ENCODE measurements at regions not wholly inside any gene's neighbourhood (a gene's known extent, or its start where the extent isn't known, plus 50 kb on each side); places are given as distances from the start of the nearest gene placed in this dataset.

DNA sequence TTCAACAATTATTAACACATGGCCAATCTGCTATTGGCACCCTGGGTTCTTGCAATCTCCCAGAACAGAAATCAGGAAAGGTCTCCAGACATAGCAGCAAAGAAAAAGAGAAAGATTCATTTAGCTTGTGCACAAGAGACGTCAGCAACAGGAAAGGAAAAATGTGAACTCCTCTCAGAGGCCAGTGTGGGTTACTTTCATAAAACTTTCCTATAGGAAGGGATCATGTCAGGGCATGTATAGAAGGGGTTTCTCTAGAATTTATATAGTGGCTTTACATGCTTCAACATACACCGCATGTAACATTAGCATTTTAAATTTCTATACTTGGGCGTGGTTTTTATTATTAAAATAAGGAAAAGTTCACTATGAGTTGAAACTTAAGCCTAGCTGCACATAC is 725.1 kb downstream of the SORCS1 start:
- H3K27ac ChIP-seq (ENCODE audit: low read depth), result no peak overlapping the region
- no peak for ATAC-seq
- no peak overlapping the region for H2AFZ ChIP-seq

More for the DNA sequence above, 725.1 kb downstream of the SORCS1 start:
- H3K79me2 ChIP-seq (replicated peaks; ENCODE audit: insufficient read depth), result no peaks in the 10 kb centered on the region
- no peak for DNase-seq (ENCODE audit: low spot score)
- no peaks in the 10 kb centered on the region for H3K9me2 ChIP-seq (ENCODE audit: insufficient read depth)
- no peak for TF ChIP-seq ZNF114 (CRISPR knock-in tag; IDR thresholded peaks at IDR 0.05)
- no peak for TF ChIP-seq ZNF331 (CRISPR knock-in tag; IDR thresholded peaks at IDR 0.05; ENCODE audit: low read depth)
- TF ChIP-seq, protein P1, sequence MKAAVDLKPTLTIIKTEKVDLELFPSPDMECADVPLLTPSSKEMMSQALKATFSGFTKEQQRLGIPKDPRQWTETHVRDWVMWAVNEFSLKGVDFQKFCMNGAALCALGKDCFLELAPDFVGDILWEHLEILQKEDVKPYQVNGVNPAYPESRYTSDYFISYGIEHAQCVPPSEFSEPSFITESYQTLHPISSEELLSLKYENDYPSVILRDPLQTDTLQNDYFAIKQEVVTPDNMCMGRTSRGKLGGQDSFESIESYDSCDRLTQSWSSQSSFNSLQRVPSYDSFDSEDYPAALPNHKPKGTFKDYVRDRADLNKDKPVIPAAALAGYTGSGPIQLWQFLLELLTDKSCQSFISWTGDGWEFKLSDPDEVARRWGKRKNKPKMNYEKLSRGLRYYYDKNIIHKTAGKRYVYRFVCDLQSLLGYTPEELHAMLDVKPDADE (IDR thresholded peaks at IDR 0.05), result no peak
- no peak for TF ChIP-seq NANOG (IDR thresholded peaks at IDR 0.05; ENCODE audit: borderline replicate concordance)
- no peak for TF ChIP-seq JUNB (IDR thresholded peaks at IDR 0.05; ENCODE audit: unreplicated experiment)
- TF ChIP-seq CREB1 (CRISPR knock-in tag; IDR thresholded peaks at IDR 0.05; ENCODE audit: low read depth), result no peak
- TF ChIP-seq POLR2AphosphoS5 (IDR thresholded peaks at IDR 0.05; ENCODE audit: low read depth), result no peak
- TF ChIP-seq, protein P2, sequence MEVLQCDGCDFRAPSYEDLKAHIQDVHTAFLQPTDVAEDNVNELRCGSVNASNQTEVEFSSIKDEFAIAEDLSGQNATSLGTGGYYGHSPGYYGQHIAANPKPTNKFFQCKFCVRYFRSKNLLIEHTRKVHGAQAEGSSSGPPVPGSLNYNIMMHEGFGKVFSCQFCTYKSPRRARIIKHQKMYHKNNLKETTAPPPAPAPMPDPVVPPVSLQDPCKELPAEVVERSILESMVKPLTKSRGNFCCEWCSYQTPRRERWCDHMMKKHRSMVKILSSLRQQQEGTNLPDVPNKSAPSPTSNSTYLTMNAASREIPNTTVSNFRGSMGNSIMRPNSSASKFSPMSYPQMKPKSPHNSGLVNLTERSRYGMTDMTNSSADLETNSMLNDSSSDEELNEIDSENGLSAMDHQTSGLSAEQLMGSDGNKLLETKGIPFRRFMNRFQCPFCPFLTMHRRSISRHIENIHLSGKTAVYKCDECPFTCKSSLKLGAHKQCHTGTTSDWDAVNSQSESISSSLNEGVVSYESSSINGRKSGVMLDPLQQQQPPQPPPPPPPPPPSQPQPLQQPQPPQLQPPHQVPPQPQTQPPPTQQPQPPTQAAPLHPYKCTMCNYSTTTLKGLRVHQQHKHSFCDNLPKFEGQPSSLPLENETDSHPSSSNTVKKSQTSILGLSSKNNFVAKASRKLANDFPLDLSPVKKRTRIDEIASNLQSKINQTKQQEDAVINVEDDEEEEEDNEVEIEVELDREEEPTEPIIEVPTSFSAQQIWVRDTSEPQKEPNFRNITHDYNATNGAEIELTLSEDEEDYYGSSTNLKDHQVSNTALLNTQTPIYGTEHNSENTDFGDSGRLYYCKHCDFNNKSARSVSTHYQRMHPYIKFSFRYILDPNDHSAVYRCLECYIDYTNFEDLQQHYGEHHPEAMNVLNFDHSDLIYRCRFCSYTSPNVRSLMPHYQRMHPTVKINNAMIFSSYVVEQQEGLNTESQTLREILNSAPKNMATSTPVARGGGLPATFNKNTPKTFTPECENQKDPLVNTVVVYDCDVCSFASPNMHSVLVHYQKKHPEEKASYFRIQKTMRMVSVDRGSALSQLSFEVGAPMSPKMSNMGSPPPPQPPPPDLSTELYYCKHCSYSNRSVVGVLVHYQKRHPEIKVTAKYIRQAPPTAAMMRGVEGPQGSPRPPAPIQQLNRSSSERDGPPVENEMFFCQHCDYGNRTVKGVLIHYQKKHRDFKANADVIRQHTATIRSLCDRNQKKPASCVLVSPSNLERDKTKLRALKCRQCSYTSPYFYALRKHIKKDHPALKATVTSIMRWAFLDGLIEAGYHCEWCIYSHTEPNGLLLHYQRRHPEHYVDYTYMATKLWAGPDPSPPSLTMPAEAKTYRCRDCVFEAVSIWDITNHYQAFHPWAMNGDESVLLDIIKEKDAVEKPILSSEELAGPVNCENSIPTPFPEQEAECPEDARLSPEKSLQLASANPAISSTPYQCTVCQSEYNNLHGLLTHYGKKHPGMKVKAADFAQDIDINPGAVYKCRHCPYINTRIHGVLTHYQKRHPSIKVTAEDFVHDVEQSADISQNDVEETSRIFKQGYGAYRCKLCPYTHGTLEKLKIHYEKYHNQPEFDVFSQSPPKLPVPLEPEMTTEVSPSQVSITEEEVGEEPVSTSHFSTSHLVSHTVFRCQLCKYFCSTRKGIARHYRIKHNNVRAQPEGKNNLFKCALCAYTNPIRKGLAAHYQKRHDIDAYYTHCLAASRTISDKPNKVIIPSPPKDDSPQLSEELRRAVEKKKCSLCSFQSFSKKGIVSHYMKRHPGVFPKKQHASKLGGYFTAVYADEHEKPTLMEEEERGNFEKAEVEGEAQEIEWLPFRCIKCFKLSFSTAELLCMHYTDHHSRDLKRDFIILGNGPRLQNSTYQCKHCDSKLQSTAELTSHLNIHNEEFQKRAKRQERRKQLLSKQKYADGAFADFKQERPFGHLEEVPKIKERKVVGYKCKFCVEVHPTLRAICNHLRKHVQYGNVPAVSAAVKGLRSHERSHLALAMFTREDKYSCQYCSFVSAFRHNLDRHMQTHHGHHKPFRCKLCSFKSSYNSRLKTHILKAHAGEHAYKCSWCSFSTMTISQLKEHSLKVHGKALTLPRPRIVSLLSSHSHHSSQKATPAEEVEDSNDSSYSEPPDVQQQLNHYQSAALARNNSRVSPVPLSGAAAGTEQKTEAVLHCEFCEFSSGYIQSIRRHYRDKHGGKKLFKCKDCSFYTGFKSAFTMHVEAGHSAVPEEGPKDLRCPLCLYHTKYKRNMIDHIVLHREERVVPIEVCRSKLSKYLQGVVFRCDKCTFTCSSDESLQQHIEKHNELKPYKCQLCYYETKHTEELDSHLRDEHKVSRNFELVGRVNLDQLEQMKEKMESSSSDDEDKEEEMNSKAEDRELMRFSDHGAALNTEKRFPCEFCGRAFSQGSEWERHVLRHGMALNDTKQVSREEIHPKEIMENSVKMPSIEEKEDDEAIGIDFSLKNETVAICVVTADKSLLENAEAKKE (CRISPR knock-in tag; IDR thresholded peaks at IDR 0.05), result no peak
- TF ChIP-seq, protein P3, sequence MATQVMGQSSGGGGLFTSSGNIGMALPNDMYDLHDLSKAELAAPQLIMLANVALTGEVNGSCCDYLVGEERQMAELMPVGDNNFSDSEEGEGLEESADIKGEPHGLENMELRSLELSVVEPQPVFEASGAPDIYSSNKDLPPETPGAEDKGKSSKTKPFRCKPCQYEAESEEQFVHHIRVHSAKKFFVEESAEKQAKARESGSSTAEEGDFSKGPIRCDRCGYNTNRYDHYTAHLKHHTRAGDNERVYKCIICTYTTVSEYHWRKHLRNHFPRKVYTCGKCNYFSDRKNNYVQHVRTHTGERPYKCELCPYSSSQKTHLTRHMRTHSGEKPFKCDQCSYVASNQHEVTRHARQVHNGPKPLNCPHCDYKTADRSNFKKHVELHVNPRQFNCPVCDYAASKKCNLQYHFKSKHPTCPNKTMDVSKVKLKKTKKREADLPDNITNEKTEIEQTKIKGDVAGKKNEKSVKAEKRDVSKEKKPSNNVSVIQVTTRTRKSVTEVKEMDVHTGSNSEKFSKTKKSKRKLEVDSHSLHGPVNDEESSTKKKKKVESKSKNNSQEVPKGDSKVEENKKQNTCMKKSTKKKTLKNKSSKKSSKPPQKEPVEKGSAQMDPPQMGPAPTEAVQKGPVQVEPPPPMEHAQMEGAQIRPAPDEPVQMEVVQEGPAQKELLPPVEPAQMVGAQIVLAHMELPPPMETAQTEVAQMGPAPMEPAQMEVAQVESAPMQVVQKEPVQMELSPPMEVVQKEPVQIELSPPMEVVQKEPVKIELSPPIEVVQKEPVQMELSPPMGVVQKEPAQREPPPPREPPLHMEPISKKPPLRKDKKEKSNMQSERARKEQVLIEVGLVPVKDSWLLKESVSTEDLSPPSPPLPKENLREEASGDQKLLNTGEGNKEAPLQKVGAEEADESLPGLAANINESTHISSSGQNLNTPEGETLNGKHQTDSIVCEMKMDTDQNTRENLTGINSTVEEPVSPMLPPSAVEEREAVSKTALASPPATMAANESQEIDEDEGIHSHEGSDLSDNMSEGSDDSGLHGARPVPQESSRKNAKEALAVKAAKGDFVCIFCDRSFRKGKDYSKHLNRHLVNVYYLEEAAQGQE (IDR thresholded peaks at IDR 0.05; ENCODE audit: unreplicated experiment), result no peak
- Mint-ChIP-seq H3K36me3 (ENCODE audit: low read depth) (no peaks in the 10 kb centered on the region), H3K4me3 (no peak overlapping the region), H3K4me1 (no peaks in the 10 kb centered on the region), H3K27me3 (ENCODE audit: insufficient read depth, low read depth, poor library complexity) (peaks cover 2% of the 10 kb centered on the region), H3K27ac (peak overlapping the region; percentile 54; the same call in 1 of the 2 replicates), H3K9me3 (no peaks in the 10 kb centered on the region)
- no peaks in the 10 kb centered on the region for H4K20me1 ChIP-seq (replicated peaks; ENCODE audit: insufficient read depth)
- H3K27me3 ChIP-seq (ENCODE audit: insufficient read depth), result no peaks in the 10 kb centered on the region
- no peaks in the 10 kb centered on the region for H3K4me1 ChIP-seq (ENCODE audit: insufficient read depth)
- no peaks in the 10 kb centered on the region for H3F3A ChIP-seq (replicated peaks; ENCODE audit: low read depth)
- no peak overlapping the region for H3K4me2 ChIP-seq
- H3K36me3 ChIP-seq (ENCODE audit: insufficient read depth), result no peaks in the 10 kb centered on the region
- H3K4me3 ChIP-seq, result no peak overlapping the region

Measured in GM23338 (cell line).